HG03045 (cell line): ENCODE measurements at regions not wholly inside any gene's neighbourhood (a gene's known extent, or its start where the extent isn't known, plus 50 kb on each side); places are given as distances from the start of the nearest gene placed in this dataset.

Experiments used
- ATAC-seq: cut with Tn5 transposase; IDR thresholded peaks from one replicate; pipeline ENCODE4 v1.9.1; 2021; ENCODE audit warnings: mild to moderate bottlenecking, moderate library complexity; ENCODE audit not compliant: unreplicated experiment

- no peak for ATAC-seq
Observed at GRCh38 chr7:84821671-84822534, 365.0 kb downstream of the SEMA3D start.

DNA sequence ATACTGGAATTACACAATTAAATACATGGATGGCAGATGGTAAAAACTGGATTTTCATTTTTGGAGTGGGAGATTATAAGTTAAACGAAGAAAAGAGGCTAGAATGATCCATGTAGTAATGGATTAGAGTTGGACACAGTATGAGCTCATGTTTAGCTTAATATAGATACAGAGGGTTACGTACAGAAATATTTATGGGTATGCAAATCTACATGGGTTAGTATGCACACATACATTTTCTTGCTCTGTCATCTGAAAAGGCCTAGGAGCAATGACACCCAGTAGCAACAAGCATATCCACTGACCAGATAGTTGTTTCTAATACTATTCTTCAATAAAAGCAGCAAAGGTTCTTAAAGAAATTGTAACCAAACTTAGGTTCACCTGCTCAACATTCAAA lies 366.4 kb downstream of the SEMA3D start:
- no peak for ATAC-seq

DNA sequence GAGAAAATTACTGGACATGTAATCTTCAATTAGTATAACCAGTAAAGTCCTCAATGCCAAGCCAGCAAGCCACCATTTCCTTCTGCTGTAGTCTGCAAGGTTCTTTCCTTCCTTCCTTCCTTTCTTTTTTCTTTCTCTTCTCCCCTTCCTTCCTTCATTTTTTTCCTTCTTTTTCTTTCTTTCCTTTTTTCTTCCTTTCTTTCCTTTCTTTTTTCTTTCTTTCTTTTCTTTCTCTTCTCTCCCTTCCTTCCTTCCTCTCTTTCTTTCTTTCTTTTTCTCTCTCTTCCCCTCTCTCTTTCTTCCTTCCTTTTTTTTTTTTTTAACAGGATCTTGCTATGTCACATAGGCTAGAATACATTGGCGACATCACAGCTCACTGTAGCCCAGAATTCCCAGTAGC lies 369.8 kb downstream of the SEMA3D start:
- ATAC-seq: no peak

DNA sequence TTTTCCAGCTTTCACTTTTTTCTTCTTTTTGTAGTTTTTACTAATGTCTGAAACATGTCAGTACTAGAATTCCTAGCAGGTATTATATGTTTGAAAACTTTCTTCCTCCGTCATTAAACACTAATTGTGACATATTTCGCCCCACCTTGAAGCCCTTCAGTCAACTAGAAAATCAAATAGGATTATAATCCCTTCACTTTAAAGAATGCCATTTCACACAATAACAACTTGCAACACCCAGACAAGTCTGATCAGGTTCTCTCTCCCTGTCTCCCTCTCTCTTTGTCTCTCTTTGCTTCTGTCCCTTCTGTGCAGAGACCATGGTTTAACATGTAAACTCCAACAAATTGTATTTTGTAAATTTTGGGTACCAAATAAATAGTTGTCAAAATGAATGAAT lies 373.5 kb downstream of the SEMA3D start:
- no peak for ATAC-seq

- ATAC-seq: no peak
Observed at GRCh38 chr7:84812021-84812420, 374.8 kb downstream of the SEMA3D start.

DNA sequence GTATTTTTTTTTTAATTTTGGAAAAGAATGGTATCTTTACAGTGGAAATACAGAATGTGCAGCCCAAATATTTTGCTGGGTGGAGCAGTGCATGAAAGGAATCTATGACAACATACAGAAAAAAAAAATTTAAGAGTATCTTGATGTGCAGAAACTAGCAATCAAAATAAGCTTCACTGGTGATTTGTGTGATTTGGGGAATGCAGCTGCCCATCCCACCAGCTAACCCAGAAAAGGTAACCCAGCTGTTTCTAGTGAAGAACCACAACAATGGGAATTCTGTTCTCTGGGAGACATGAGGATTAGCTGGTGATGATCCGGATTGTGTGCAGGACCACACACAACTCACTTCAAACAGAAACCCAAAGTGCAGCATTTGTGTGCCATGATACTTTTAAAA lies 375.5 kb downstream of the SEMA3D start:
- no peak for ATAC-seq

DNA sequence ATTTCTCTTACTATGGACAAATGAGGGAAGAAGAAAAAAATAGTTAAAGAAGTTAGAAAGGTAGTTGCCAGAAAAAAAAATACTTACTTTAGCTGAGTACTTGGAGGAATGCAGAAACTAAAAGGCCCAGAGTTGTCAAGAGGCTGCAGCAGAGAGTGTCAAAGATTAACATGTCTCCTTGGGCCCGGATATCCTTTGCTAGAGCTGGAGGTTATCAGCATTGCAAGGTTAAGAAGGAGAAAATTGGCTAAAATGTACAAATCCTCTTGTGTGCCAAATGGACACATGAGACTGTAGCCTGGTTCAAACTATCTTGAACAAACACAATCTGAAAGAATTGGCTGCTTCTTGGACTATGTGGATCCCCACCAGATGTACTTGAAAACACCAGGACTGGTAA lies 377.0 kb downstream of the SEMA3D start:
- no peak for ATAC-seq

- no peak for ATAC-seq
Observed at GRCh38 chr7:84803979-84804378, 382.9 kb downstream of the SEMA3D start.

GRCh38 chr7:84801396-84801795 lies 385.5 kb downstream of the SEMA3D start:
- ATAC-seq: no peak

GRCh38 chr7:84800846-84801245 lies 386.0 kb downstream of the SEMA3D start:
- ATAC-seq: no peak

GRCh38 chr7:84799106-84799505 lies 387.8 kb downstream of the SEMA3D start:
- ATAC-seq: no peak

GRCh38 chr7:84792231-84792893 lies 394.5 kb downstream of the SEMA3D start:
- no peak for ATAC-seq

- ATAC-seq: no peak
Observed at GRCh38 chr7:84790882-84791281, 396.0 kb downstream of the SEMA3D start.

DNA sequence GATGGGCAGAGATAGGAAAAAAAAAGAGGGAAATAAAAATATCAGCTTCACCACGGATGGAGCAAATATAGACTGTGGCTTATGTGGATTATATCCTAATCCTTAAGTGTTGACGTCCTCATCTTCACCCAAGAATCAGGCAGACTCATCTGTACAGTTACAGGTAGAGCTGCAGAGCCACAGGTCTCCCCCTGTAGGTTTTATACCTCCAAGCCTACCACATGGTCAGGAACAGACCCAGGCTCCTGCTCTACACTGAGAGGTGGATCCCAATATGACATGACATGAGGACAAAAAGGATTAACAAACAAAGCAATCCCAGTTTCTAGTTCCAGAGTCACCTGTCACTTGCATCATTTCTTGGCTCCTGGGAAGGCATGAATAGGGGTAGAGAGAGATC lies 400.8 kb downstream of the SEMA3D start:
- ATAC-seq: no peak

DNA sequence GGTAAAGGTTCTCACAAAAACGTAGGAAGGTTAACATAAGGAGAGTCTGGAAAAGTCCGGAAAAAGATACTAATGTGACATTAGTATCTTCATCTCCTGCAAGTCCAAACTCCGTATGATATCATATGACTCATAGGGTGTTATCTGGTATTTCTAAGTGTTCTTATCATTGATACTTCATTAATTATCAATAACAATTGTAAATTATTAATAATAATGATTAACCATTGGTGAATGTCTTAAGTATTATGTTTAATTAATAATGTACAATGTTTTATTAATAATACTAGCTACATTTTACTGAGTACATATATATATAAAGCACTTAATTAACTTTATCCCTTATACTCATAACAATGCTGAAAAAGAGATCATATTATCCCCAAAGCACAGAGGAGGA lies 402.4 kb downstream of the SEMA3D start:
- no peak for ATAC-seq

GRCh38 chr7:84783141-84783778 lies 403.6 kb downstream of the SEMA3D start:
- ATAC-seq: no peak

- no peak for ATAC-seq
Observed at GRCh38 chr7:84781838-84782237, 405.0 kb downstream of the SEMA3D start.

DNA sequence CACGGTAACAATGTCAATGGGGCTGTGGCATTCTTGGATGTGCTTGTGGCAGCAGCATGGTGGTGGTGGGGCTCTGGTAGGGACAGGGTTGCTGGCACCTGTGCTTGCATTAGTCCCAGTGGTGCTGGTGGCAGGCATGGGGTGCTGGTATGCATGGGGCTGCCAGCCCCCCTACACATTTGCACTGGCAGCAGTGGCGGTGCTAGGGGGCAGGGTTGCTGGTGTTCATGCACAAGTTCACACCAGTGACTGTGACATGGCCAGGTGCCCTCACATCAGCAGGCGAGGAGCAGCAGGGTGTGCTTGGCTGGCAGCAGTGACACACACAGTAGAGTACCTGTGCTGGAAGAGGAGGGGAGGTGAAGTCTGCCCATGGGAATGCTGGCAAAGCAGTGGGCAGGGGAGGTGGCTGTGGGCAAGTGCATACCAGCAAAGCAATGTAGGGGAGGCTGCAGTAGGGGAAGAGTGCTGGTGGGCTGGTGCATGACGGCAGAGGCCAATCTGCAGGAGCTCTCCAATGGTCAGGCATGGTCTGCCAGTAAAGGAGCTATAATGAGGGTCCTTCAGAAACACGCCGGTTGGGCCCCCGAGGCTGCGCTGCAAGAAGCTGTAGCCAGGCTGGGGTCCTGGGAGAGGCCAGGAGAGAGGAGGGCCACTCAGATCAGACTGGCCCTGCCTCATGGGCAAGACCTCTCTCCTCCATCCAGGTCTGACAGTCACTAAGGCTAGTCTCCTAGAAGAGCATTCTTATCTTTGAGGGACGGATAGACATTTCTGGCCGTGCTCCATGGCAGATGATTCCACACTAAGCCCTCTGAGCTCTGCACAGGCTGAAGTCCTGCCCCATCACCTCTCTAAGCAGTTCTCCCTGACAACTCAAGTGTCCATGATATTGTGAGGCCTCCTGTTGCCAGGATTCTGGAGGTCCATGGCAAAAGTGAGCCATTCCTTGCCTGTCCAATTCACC lies 406.4 kb downstream of the SEMA3D start:
- ATAC-seq: no peak

- no peak for ATAC-seq
Observed at GRCh38 chr7:84757761-84758160, 429.1 kb downstream of the SEMA3D start.

GRCh38 chr7:84746353-84746752 lies 440.5 kb downstream of the SEMA3D start:
- ATAC-seq: no peak

- ATAC-seq: no peak
Observed at GRCh38 chr7:84744385-84744784, 442.5 kb downstream of the SEMA3D start.
